CD4-positive, alpha-beta T cell (primary cell): ENCODE measurements at regions not wholly inside any gene's neighbourhood (a gene's known extent, or its start where the extent isn't known, plus 50 kb on each side); places are given as distances from the start of the nearest gene placed in this dataset.

Experiments used
- ATAC-seq: fragments of 200-7000 bp; cut with Tn5 transposase; one replicate; pipeline ENCODE4 v1.10.0; 2022; ENCODE audit warnings: mild to moderate bottlenecking; ENCODE audit not compliant: poor library complexity
- CTCF ChIA-PET: fragments of 350-600 bp; sonication (Branson Sonifier 250); formaldehyde crosslinking; loops from one replicate; lab custom pipeline; 2021; ENCODE audit warnings: antibody characterized with exemption, inconsistent platforms; lab: Charles Lee
- POLR2A ChIA-PET: fragments of 350-600 bp; sonication (Branson Sonifier 250); formaldehyde crosslinking; loops from one replicate; lab custom pipeline; 2021; ENCODE audit warnings: antibody characterized with exemption, inconsistent platforms; lab: Charles Lee
- DNase-seq, 14 experiments: peaks; one replicate each; pipeline ENCODE4 v3.0.0-alpha.2; 2013 to 2020; ENCODE audit warnings: mixed read lengths in 2 of 14
- H3K27ac ChIP-seq, 2 donors: one replicate each; pipeline versions ENCODE4 v1.5.1 to v1.7.0; 2013; ENCODE audit warnings: low read length in 2 of 2, low read depth in 1 of 2, mild to moderate bottlenecking in 1 of 2
- H3K27me3 ChIP-seq, 2 experiments: 1 replicate in 1 of 2; 2 replicates in 1 of 2; pipeline versions ENCODE4 v1.6.1 to v1.7.0; 2013; ENCODE audit warnings: low read length in 2 of 2, control low read depth in 1 of 2, mild to moderate bottlenecking in 1 of 2, moderate library complexity in 1 of 2; ENCODE audit not compliant: insufficient read depth in 2 of 2, control insufficient read depth in 1 of 2
- H3K36me3 ChIP-seq: one replicate; pipeline ENCODE4 v1.6.1; 2013; ENCODE audit warnings: low read length, control low read depth; ENCODE audit not compliant: insufficient read depth
- H3K4me1 ChIP-seq: one replicate; pipeline ENCODE4 v1.6.1; 2013; ENCODE audit warnings: low read length, control low read depth; ENCODE audit not compliant: insufficient read depth
- H3K4me3 ChIP-seq: one replicate; pipeline ENCODE4 v1.5.1; 2013; ENCODE audit warnings: mild to moderate bottlenecking, low read length, moderate library complexity
- H3K9me3 ChIP-seq, 2 experiments: 1 replicate in 1 of 2; 2 replicates in 1 of 2; pipeline versions ENCODE4 v1.6.1 to v1.7.0; 2013; ENCODE audit warnings: low read length in 2 of 2, mild to moderate bottlenecking in 2 of 2, control low read depth in 1 of 2, moderate library complexity in 1 of 2; ENCODE audit not compliant: control insufficient read depth in 1 of 2, insufficient read depth in 1 of 2
- H3K27ac Mint-ChIP-seq: one replicate; pipeline ENCODE4 v1.8.0; 2020; ENCODE audit warnings: mixed read lengths
- H3K27me3 Mint-ChIP-seq: one replicate; pipeline ENCODE4 v1.8.0; 2021; ENCODE audit warnings: mixed read lengths
- H3K36me3 Mint-ChIP-seq: one replicate; pipeline ENCODE4 v1.8.0; 2021; ENCODE audit warnings: low read depth, mixed read lengths
- H3K4me1 Mint-ChIP-seq: one replicate; pipeline ENCODE4 v1.8.0; 2021; ENCODE audit warnings: low read depth, mixed read lengths
- H3K4me3 Mint-ChIP-seq: one replicate; pipeline ENCODE4 v1.8.0; 2020; ENCODE audit warnings: mild to moderate bottlenecking, mixed read lengths
- H3K9me3 Mint-ChIP-seq: one replicate; pipeline ENCODE4 v1.8.0; 2020; ENCODE audit warnings: mixed read lengths
- CTCF ChIP-seq: fragments of 200-600 bp; IDR thresholded peaks from one replicate; pipeline ENCODE4 v1.8.0; 2022; ENCODE audit warnings: antibody characterized with exemption, mild to moderate bottlenecking
- intact Hi-C, 2 experiments: fragments of 100-400 bp; cut with DNase I in 1 of 2; cut with micrococcal nuclease in 1 of 2; formaldehyde crosslinking; loops; one replicate each; pipeline versions ENCODE4 v1.15.1 to v1.9.0; 2023 to 2025; cut with DNase I, micrococcal nuclease

DNA sequence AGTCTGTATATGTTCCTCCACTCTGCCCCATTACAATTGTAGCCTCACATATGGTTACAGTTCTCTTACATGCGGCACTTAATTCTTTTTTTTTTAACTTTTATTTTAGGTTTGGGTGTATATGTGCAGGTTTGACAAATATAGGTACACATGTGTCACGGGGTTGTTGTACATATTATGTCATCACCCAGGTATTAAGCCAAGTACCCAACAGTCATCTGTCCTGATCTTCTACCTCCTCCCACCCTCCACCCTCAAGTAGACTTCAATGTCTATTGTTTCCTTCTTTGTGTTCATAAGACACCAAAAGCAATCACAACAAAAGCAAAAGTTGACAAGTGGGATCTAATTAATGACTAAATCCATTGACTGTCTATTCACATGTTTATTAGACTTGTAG lies 144.6 kb upstream of the TP63 start:
- Histone ChIP-seq H3K27me3 (no peaks in the 10 kb centered on the region), H3K36me3 (no peaks in the 10 kb centered on the region), H3K27ac (no peak overlapping the region), H3K9me3 (no peaks in the 10 kb centered on the region), H3K4me1 (no peaks in the 10 kb centered on the region), H3K4me3 (no peak overlapping the region)
- no peaks in the 10 kb centered on the region for H3K27me3 Mint-ChIP-seq
- H3K4me1 Mint-ChIP-seq, result no peaks in the 10 kb centered on the region
- no peak for ATAC-seq
- ChIA-PET CTCF (no interaction called here), POLR2A (no interaction called here)
- DNase-seq, result no peak
- H3K9me3 Mint-ChIP-seq, result no peaks in the 10 kb centered on the region
- H3K4me3 Mint-ChIP-seq, result no peak overlapping the region
- TF ChIP-seq CTCF, result no peak
- H3K36me3 Mint-ChIP-seq, result no peaks in the 10 kb centered on the region
- no peak overlapping the region for H3K27ac Mint-ChIP-seq
- intact Hi-C loops, result no loop called here

GRCh38 chr3:189488241-189488767 lies 142.9 kb upstream of the TP63 start:
- Mint-ChIP-seq H3K36me3 (no peaks in the 10 kb centered on the region), H3K4me3 (no peak overlapping the region), H3K27ac (no peak overlapping the region), H3K4me1 (no peaks in the 10 kb centered on the region), H3K9me3 (no peaks in the 10 kb centered on the region), H3K27me3 (no peaks in the 10 kb centered on the region)
- DNase-seq (no peak), ATAC-seq (no peak)
- intact Hi-C loops, result no loop called here
- Histone ChIP-seq H3K9me3 (no peaks in the 10 kb centered on the region), H3K36me3 (no peaks in the 10 kb centered on the region), H3K27me3 (no peaks in the 10 kb centered on the region), H3K4me3 (no peak overlapping the region), H3K27ac (no peak overlapping the region), H3K4me1 (no peaks in the 10 kb centered on the region)
- CTCF ChIA-PET, result no interaction called here
- TF ChIP-seq CTCF, result no peak
- POLR2A ChIA-PET, result no interaction called here

DNA sequence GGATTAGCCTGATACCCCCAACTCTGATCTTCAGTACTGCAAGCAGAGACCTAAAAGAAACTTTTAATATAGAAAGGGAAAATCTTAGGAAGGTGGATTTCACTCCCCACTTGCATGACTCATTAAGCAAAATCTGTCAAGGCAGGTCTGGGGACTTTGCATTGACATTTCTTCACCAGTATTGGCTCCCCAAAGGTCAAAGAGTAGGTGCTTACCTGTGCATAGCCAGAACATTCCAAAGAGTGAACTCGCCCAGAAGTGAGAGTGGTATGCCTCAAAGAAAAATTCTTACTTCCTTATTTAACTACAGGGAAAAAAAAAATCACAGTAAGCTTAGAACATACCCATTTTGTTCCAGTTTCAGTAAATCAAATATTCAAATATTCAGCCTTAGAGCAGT lies 140.9 kb upstream of the TP63 start:
- ChIA-PET POLR2A (no interaction called here), CTCF (no interaction called here)
- no peak overlapping the region for H3K4me3 ChIP-seq
- ATAC-seq, result no peak
- H3K9me3 Mint-ChIP-seq, result no peaks in the 10 kb centered on the region
- no peak overlapping the region for H3K4me3 Mint-ChIP-seq
- no peaks in the 10 kb centered on the region for H3K27me3 Mint-ChIP-seq
- H3K27ac Mint-ChIP-seq, result no peak overlapping the region
- H3K36me3 Mint-ChIP-seq, result no peaks in the 10 kb centered on the region
- DNase-seq, result no peak
- peaks cover 0 to 3% of the 10 kb centered on the region in 2 experiments for H3K9me3 ChIP-seq
- intact Hi-C loops, result no loop called here
- H3K27ac ChIP-seq, result no peak overlapping the region
- no peak for TF ChIP-seq CTCF
- no peaks in the 10 kb centered on the region for H3K27me3 ChIP-seq
- no peaks in the 10 kb centered on the region for H3K4me1 ChIP-seq
- H3K4me1 Mint-ChIP-seq, result no peaks in the 10 kb centered on the region
- H3K36me3 ChIP-seq, result no peaks in the 10 kb centered on the region
